NCI-H82 treated with DMSO at 0.1 percent for 48 hours (cell line): ENCODE measurements at regions not wholly inside any gene's neighbourhood (a gene's known extent, or its start where the extent isn't known, plus 50 kb on each side); places are given as distances from the start of the nearest gene placed in this dataset.

ENCODE experiments used
- DNase-seq: peaks from one replicate; lab custom pipeline; 2025; ENCODE audit not compliant: unreplicated experiment; lab: John Stamatoyannopoulos, UW

DNA sequence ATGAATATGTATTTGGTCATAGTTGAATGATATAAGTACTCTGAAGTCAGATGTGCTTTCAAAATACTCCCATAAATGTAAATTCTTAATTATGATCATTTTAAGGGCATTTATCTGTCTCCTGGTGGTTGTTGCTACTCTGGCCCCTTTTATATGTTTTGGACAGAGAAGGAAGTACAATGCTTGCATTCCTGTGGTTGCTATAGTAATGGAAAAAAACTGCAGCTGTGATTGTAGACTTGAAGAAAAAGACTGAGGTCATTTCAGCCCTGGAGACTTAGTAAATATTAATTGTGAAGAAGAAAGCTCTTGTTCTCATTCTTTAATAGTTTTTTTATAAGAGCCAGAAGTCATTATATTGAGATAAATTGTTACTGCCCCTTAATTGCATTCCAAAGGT is 70.2 kb upstream of the FERD3L start:
- no peak for DNase-seq

DNA sequence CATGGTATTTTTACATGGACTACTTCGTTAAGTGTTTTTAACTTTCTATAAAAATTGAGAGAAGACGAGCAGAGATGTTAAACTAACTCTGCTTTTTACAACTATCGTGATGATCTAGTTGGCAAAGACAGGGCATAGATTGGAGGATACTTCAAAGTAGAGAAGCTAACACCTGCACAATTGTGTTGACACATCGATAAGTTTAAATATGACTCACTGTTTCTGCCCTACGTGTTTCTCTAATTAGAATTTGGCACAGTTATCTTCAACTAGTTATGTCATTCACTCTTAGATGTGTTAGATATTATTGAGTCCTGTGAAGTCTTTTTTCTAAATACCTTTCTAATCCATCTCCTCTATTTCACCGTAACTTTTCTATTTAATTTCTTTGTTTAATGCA is 68.5 kb upstream of the FERD3L start:
- no peak for DNase-seq

DNA sequence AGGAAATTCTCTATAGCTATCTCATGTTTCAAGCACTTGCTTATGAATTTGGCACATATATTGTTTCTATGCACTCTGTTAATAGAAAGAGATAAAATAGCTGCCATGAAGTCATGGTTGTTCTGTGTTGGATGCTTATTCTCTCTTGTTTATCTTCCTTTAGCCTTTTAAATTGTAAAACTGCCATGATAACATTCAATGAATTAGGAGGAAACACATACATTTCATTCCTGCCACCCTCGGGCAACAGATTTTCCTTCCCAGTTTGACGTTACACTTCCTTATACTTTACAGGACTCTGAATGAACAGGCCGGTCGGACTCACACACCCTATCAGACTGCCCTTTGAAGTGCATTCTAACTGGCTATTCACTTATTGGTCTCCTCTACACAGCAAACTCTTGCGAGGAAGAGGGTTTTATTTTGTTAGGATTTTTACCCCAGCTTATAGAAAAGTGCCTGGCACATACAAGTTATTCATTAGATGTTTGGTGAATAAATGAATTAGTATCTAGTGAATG is 65.7 kb upstream of the FERD3L start:
- DNase-seq, result no peak

DNA sequence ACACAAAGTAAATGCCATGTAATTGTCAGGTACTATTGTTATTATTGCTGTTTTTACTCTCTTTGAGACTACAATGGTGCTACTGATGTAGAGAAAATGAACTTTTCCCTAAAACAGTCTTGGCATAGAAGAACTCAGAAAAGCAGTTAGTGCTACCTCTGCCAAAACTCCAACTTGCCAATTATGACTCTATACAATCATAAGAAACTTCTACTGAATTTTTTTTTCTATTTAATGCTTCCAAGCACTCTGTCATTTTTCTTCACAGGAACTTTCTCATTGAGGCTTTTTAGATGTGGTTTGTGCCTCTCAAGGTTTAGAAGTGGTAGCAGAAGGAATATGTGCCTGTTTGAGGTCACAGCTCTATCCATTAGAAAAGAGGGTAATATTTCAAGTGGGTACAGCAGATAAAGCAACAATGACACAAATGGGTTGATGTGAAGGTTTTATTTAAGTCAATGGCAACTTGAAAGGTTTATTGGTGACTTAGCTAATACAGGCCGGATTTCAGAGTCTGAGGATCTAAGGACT is 64.0 kb upstream of the FERD3L start:
- DNase-seq, result no peak

DNA sequence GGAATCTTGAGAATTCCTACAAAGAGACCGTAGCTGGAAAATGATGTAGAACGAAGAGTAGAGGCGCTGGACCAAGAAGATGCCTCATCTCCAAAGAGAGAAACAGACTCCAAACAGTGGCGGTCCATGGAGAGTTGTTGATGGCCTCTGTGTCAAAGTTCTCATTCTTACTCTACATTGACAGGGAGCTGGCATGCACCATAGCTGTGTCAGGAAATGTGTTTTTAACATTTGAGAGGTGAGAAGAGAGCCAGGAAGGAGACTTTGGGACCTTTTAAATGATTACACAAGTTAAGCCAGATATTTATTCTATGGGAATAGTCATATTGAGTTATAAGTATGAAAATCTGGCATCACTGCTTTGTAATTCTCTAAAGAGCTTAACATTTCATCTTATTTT is 61.5 kb upstream of the FERD3L start:
- no peak for DNase-seq

DNA sequence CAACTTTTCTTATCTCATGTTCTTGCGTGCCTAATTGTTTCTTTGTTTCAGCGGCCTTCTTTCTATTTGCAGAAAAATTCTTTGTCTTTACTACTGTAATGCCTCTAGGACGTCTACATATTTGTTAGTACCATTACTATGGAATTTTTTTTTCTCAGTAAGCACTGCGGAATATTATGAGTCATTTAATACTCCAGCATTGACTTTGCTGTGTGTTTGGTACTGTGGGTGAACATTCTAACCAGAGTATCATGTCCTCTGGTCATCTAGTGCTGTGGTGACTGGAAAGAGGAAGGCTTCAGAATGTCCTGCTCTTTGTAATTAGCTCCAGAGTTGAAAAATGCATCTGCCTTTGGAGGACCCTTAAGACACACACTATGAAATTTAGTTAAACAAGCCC is 58.5 kb upstream of the FERD3L start:
- DNase-seq, result no peak

DNA sequence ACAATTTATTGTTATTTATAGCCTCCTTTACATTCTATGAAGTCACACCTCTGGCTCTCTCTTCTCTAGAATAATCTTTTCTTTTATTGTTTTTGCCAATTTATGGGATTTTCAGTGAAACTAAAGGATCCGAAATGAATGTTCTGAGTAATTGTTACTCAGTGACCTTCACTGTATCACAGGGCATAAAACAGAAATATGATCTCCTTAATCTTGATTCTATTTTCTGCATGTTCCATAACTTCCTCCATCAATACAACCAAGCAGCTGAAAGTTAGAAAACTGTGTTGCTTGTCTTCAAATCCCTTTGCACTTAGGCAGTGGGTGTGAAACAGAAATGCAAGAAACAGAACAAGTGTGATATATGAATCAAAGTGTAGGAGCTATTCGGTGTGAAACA is 57.4 kb upstream of the FERD3L start:
- DNase-seq, result no peak
